ENCODE measurements at regions not wholly inside any gene's neighbourhood (a gene's known extent, or its start where the extent isn't known, plus 50 kb on each side); places are given as distances from the start of the nearest gene placed in this dataset. TPM values are rescaled to one million over a fixed set of nuclear protein-coding genes. Genes with fewer than 3 reads are reported as not detected.

DNA sequence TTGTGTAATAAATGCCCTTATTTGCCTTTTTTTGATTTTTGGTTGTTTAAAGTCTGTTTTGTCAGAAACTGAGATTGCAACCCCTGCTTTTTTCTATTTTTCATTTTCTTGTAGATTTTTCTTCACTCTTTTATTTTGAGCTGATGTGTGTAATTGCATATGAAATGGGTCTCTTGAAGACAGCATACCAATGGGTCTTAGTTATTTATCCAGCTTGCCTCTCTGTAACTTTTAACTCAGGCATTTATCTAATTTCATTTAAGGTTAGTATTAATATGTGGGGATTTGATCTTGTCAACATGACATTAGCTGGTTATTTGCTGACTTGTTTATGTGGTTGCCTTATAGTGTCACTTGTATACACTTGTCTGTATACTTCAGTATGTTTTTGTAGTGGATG is 378.0 kb downstream of the CPXCR1 start:
- TF ChIP-seq, protein P1, sequence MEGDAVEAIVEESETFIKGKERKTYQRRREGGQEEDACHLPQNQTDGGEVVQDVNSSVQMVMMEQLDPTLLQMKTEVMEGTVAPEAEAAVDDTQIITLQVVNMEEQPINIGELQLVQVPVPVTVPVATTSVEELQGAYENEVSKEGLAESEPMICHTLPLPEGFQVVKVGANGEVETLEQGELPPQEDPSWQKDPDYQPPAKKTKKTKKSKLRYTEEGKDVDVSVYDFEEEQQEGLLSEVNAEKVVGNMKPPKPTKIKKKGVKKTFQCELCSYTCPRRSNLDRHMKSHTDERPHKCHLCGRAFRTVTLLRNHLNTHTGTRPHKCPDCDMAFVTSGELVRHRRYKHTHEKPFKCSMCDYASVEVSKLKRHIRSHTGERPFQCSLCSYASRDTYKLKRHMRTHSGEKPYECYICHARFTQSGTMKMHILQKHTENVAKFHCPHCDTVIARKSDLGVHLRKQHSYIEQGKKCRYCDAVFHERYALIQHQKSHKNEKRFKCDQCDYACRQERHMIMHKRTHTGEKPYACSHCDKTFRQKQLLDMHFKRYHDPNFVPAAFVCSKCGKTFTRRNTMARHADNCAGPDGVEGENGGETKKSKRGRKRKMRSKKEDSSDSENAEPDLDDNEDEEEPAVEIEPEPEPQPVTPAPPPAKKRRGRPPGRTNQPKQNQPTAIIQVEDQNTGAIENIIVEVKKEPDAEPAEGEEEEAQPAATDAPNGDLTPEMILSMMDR (IDR thresholded peaks at IDR 0.05): no peak
- no peak for TF ChIP-seq POLR2A (IDR thresholded peaks at IDR 0.05)
- Histone ChIP-seq H3K9me3 (no peaks in the 10 kb centered on the region), H3K4me3 (no peak overlapping the region), H3K36me3 (replicated peaks in 1 of 2; ENCODE audit: insufficient read depth in 1 of 2, low read depth in 2 of 2) (no peaks in the 10 kb centered on the region), H3K4me1 (no peaks in the 10 kb centered on the region), H3K27me3 (no peaks in the 10 kb centered on the region), H3K27ac (no peak overlapping the region)
- no peak for ATAC-seq
- DNase-seq: no peak
- intact Hi-C loops (cut with DNase I): no loop called here

Small RNA genes in the stretch of these regions (small RNA-seq; reads per million reads assigned to genes)
- not detected for gene AL731768.1
